MM.1S (cell line): ENCODE measurements at regions not wholly inside any gene's neighbourhood (a gene's known extent, or its start where the extent isn't known, plus 50 kb on each side); places are given as distances from the start of the nearest gene placed in this dataset.

Experiments used
- DNase-seq: peaks from one replicate; pipeline ENCODE4 v3.0.0-alpha.2; 2015
- H2AFZ ChIP-seq: fragments of 300-600 bp; sonication (generic); 2 replicates; pipeline ENCODE4 v1.6.0; 2016; ENCODE audit warnings: antibody characterized with exemption, low read length
- H3F3A ChIP-seq: fragments of 300-600 bp; sonication (generic); 2 replicates; pipeline ENCODE4 v1.6.1; 2016; ENCODE audit warnings: mild to moderate bottlenecking, antibody characterized with exemption, low read length, moderate library complexity, mixed read lengths; ENCODE audit not compliant: insufficient read depth
- H3K27ac ChIP-seq: fragments of 300-600 bp; sonication (generic); 2 replicates; pipeline ENCODE4 v1.5.1; 2016; ENCODE audit warnings: mild to moderate bottlenecking, low read length
- H3K27me3 ChIP-seq: fragments of 300-600 bp; sonication (generic); replicated peaks from 2 replicates; pipeline ENCODE4 v1.6.0; 2016; ENCODE audit warnings: low read length; ENCODE audit not compliant: insufficient read depth
- H3K36me3 ChIP-seq: fragments of 300-600 bp; sonication (generic); replicated peaks from 2 replicates; pipeline ENCODE4 v1.6.1; 2016; ENCODE audit warnings: mild to moderate bottlenecking, low read length, mixed read lengths; ENCODE audit not compliant: insufficient read depth
- H3K4me1 ChIP-seq: fragments of 300-600 bp; sonication (generic); 2 replicates; pipeline ENCODE4 v1.6.1; 2016; ENCODE audit warnings: low read length, mixed read lengths
- H3K4me2 ChIP-seq: fragments of 300-600 bp; sonication (generic); 2 replicates; pipeline ENCODE4 v1.6.0; 2016; ENCODE audit warnings: low read depth, low read length
- H3K4me3 ChIP-seq: fragments of 300-600 bp; sonication (generic); 2 replicates; pipeline ENCODE4 v1.5.1; 2016; ENCODE audit warnings: low read length, mixed read lengths
- H3K79me2 ChIP-seq: fragments of 300-600 bp; sonication (generic); 2 replicates; pipeline ENCODE4 v1.6.1; 2016; ENCODE audit warnings: mixed run types, low read length, mixed read lengths
- H3K9ac ChIP-seq: fragments of 300-600 bp; sonication (generic); 2 replicates; pipeline ENCODE4 v1.6.1; 2016; ENCODE audit warnings: low read length, mixed read lengths
- H3K9me2 ChIP-seq: fragments of 300-600 bp; sonication (generic); replicated peaks from 2 replicates; pipeline ENCODE4 v1.6.1; 2016; ENCODE audit warnings: mild to moderate bottlenecking, low read length, mixed read lengths; ENCODE audit not compliant: insufficient read depth
- H3K9me3 ChIP-seq: fragments of 300-600 bp; sonication (generic); replicated peaks from 2 replicates; pipeline ENCODE4 v1.6.1; 2016; ENCODE audit warnings: mild to moderate bottlenecking, low read length, mixed read lengths; ENCODE audit not compliant: insufficient read depth
- H4K20me1 ChIP-seq: fragments of 300-600 bp; sonication (generic); 2 replicates; pipeline ENCODE4 v1.6.1; 2016; ENCODE audit warnings: mild to moderate bottlenecking, low read length, moderate library complexity, mixed read lengths; ENCODE audit not compliant: insufficient read depth
- EZH2 ChIP-seq: fragments of 300-600 bp; sonication (generic); optimal IDR thresholded peaks from 2 replicates; pipeline ENCODE3; 2017; ENCODE audit warnings: low read depth, mild to moderate bottlenecking, antibody characterized with exemption, low read length, mixed read lengths
- EZH2phosphoT487 ChIP-seq: fragments of 300-600 bp; sonication (generic); IDR thresholded peaks from 2 replicates; pipeline ENCODE4 v1.6.1; 2018; ENCODE audit warnings: antibody characterized with exemption, low read length
- TF ChIP-seq, protein P1 (sequence below): fragments of 300-600 bp; sonication (generic); IDR thresholded peaks from 2 replicates; pipeline ENCODE4 v1.5.1; 2016; ENCODE audit warnings: antibody characterized with exemption, low read length, mixed read lengths

DNA sequence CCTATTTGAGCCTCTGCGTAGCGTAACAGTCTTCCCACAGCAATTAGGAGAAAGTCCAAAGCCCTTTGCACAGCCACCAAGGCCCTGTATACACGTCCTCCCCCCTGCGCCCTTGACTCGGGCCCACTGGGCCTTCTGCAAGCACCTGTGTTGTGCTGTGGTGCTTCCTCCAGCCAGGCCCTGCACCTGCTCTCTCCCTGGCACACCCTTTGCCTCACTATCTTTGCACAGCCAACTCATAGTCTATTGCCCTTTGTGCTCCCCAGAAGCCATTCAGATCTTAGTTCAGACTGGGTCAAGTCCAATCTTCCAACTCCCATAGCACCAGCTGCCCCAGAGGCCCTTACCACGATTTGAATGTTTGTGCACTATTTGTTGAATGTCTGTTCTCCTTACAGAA is 271.6 kb upstream of the MGAT5 start:
- H3K4me1 ChIP-seq = peaks cover 6% of the 10 kb centered on the region
- H3K79me2 ChIP-seq = no peaks in the 10 kb centered on the region
- no peak overlapping the region for H3K27ac ChIP-seq
- no peaks in the 10 kb centered on the region for H3F3A ChIP-seq
- H3K27me3 ChIP-seq = no peaks in the 10 kb centered on the region
- no peak for DNase-seq
- no peak overlapping the region for H3K9ac ChIP-seq
- TF ChIP-seq EZH2phosphoT487 (no peak), EZH2 (no peak)
- TF ChIP-seq, protein P1, sequence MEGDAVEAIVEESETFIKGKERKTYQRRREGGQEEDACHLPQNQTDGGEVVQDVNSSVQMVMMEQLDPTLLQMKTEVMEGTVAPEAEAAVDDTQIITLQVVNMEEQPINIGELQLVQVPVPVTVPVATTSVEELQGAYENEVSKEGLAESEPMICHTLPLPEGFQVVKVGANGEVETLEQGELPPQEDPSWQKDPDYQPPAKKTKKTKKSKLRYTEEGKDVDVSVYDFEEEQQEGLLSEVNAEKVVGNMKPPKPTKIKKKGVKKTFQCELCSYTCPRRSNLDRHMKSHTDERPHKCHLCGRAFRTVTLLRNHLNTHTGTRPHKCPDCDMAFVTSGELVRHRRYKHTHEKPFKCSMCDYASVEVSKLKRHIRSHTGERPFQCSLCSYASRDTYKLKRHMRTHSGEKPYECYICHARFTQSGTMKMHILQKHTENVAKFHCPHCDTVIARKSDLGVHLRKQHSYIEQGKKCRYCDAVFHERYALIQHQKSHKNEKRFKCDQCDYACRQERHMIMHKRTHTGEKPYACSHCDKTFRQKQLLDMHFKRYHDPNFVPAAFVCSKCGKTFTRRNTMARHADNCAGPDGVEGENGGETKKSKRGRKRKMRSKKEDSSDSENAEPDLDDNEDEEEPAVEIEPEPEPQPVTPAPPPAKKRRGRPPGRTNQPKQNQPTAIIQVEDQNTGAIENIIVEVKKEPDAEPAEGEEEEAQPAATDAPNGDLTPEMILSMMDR = no peak
- no peaks in the 10 kb centered on the region for H3K9me3 ChIP-seq
- no peaks in the 10 kb centered on the region for H4K20me1 ChIP-seq
- no peaks in the 10 kb centered on the region for H3K9me2 ChIP-seq
- no peak overlapping the region for H2AFZ ChIP-seq
- H3K4me2 ChIP-seq = no peak overlapping the region
- no peak overlapping the region for H3K4me3 ChIP-seq
- H3K36me3 ChIP-seq = no peaks in the 10 kb centered on the region

DNA sequence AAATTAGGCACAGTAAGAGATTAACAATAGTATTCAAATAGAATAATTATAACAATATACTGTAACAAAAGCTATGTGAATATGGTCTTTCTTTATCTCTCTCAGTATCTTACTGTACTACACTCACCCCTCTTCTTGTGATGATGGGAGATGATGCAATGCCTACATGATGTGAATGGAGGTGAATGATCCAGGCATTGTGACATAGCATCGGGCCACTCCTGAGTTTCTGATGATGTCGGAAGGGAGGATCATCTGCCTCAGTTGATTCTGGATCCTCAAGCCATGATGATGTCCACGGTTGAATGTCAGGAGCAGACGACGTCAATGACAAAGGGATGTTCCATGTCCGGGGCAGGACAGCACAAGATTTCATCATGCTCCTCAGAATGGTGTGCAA is 268.3 kb upstream of the MGAT5 start:
- Histone ChIP-seq H3K4me1 (peaks cover 5% of the 10 kb centered on the region; the same call in 1 of the 2 replicates), H3K9ac (no peak overlapping the region), H3K9me2 (no peaks in the 10 kb centered on the region), H3K4me3 (no peak overlapping the region), H3K36me3 (no peaks in the 10 kb centered on the region), H3K27ac (no peak overlapping the region), H3K27me3 (no peaks in the 10 kb centered on the region), H4K20me1 (no peaks in the 10 kb centered on the region), H3F3A (no peaks in the 10 kb centered on the region), H3K4me2 (no peak overlapping the region), H3K79me2 (no peaks in the 10 kb centered on the region), H3K9me3 (no peaks in the 10 kb centered on the region), H2AFZ (no peak overlapping the region)
- DNase-seq = no peak
- TF ChIP-seq EZH2 = no peak
- TF ChIP-seq, protein P1 = no peak

DNA sequence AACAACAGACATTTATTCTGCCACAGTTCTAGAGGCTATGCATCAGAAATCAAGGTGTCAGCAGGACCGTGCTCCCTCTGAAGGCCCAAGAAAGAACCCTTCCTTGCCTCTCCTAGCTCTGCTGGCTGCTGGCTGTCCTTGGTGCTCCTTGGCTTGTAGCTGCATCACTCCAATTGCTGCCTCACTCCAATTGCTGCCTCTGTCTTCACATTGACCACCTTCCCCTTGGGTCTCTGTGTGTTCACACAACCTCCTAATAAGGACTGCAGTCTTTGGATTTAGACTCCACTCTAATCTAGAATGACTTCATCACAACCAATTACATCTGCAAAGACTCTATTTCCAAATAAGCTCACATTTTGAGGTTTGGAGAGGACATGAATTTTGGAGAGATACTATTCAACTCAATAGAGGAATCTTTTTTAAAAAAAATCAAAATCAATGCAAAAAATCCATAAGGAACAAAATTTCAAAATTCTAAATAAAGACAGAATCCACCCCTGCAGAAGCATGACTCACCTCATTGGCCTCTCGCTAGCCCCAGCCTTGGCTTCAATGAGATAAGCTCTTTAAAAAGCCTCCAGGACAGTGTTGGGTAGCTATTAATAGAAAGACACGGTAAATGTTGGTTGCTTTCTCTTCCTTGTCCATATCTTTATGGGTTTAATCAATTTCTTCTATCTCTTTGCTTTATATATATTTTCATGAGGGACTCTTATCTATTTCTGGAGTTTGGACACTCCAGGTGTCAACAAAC is 267.6 kb upstream of the MGAT5 start:
- H3K79me2 ChIP-seq = no peaks in the 10 kb centered on the region
- no peaks in the 10 kb centered on the region for H3K36me3 ChIP-seq
- no peaks in the 10 kb centered on the region for H3K9me3 ChIP-seq
- no peaks in the 10 kb centered on the region for H4K20me1 ChIP-seq
- H3K4me3 ChIP-seq = no peak overlapping the region
- peaks cover 5% of the 10 kb centered on the region; the same call in 1 of the 2 replicates for H3K4me1 ChIP-seq
- no peak for DNase-seq
- no peak overlapping the region for H3K9ac ChIP-seq
- H3K27ac ChIP-seq = no peak overlapping the region
- TF ChIP-seq EZH2phosphoT487 (no peak), EZH2 (no peak)
- TF ChIP-seq, protein P1 = no peak
- H2AFZ ChIP-seq = no peak overlapping the region
- no peaks in the 10 kb centered on the region for H3F3A ChIP-seq
- H3K4me2 ChIP-seq = no peak overlapping the region
- no peaks in the 10 kb centered on the region for H3K9me2 ChIP-seq
- no peaks in the 10 kb centered on the region for H3K27me3 ChIP-seq
